ENCODE measurements at regions not wholly inside any gene's neighbourhood (a gene's known extent, or its start where the extent isn't known, plus 50 kb on each side); places are given as distances from the start of the nearest gene placed in this dataset.

DNA sequence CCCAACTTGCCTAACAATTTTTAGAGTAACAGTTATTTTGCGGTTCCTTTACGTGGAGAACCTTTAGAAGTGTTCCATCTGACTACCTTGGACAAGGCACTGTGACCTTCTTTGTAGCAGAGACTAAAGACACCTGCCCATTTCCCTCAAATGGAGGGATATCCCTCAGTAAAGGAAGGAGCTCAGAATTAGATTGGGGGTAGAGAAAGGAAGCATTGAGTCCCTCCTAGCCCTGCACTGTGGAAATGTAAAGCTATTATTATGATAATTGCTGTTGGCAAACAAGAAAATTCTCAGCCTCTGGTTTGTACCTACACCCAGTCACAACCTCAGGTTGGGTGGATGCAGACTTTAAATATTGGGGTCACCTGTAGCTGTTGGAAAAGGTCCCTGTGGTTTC, 72.6 kb upstream of the MACF1 start:
- TF ChIP-seq KDM1A (IDR thresholded peaks at IDR 0.05; ENCODE audit: borderline replicate concordance) (no peak), SREBF2 (IDR thresholded peaks at IDR 0.05; ENCODE audit: low read length) (no peak), NRF1 (conservative IDR thresholded peaks at IDR 0.05; ENCODE audit: low read depth, low read length) (no peak), TAF1 (IDR thresholded peaks at IDR 0.05; ENCODE audit: borderline replicate concordance, low read depth, low read length) (no peak), POLR2AphosphoS5 (IDR thresholded peaks at IDR 0.05; ENCODE audit: low read length) (no peak), GABPA (IDR thresholded peaks at IDR 0.05; ENCODE audit: low read depth) (no peak), TARDBP (IDR thresholded peaks at IDR 0.05; ENCODE audit: borderline replicate concordance) (no peak)
- TF ChIP-seq, protein P1, sequence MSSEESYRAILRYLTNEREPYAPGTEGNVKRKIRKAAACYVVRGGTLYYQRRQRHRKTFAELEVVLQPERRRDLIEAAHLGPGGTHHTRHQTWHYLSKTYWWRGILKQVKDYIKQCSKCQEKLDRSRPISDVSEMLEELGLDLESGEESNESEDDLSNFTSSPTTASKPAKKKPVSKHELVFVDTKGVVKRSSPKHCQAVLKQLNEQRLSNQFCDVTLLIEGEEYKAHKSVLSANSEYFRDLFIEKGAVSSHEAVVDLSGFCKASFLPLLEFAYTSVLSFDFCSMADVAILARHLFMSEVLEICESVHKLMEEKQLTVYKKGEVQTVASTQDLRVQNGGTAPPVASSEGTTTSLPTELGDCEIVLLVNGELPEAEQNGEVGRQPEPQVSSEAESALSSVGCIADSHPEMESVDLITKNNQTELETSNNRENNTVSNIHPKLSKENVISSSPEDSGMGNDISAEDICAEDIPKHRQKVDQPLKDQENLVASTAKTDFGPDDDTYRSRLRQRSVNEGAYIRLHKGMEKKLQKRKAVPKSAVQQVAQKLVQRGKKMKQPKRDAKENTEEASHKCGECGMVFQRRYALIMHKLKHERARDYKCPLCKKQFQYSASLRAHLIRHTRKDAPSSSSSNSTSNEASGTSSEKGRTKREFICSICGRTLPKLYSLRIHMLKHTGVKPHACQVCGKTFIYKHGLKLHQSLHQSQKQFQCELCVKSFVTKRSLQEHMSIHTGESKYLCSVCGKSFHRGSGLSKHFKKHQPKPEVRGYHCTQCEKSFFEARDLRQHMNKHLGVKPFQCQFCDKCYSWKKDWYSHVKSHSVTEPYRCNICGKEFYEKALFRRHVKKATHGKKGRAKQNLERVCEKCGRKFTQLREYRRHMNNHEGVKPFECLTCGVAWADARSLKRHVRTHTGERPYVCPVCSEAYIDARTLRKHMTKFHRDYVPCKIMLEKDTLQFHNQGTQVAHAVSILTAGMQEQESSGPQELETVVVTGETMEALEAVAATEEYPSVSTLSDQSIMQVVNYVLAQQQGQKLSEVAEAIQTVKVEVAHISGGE (CRISPR knock-in tag; IDR thresholded peaks at IDR 0.05), result no peak
- TF ChIP-seq, protein P2, sequence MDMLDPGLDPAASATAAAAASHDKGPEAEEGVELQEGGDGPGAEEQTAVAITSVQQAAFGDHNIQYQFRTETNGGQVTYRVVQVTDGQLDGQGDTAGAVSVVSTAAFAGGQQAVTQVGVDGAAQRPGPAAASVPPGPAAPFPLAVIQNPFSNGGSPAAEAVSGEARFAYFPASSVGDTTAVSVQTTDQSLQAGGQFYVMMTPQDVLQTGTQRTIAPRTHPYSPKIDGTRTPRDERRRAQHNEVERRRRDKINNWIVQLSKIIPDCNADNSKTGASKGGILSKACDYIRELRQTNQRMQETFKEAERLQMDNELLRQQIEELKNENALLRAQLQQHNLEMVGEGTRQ (IDR thresholded peaks at IDR 0.05; ENCODE audit: borderline replicate concordance, low read depth, low read length), result no peak
- TF ChIP-seq, protein P3, sequence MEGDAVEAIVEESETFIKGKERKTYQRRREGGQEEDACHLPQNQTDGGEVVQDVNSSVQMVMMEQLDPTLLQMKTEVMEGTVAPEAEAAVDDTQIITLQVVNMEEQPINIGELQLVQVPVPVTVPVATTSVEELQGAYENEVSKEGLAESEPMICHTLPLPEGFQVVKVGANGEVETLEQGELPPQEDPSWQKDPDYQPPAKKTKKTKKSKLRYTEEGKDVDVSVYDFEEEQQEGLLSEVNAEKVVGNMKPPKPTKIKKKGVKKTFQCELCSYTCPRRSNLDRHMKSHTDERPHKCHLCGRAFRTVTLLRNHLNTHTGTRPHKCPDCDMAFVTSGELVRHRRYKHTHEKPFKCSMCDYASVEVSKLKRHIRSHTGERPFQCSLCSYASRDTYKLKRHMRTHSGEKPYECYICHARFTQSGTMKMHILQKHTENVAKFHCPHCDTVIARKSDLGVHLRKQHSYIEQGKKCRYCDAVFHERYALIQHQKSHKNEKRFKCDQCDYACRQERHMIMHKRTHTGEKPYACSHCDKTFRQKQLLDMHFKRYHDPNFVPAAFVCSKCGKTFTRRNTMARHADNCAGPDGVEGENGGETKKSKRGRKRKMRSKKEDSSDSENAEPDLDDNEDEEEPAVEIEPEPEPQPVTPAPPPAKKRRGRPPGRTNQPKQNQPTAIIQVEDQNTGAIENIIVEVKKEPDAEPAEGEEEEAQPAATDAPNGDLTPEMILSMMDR (IDR thresholded peaks at IDR 0.05 in 2 of 3, conservative IDR thresholded peaks at IDR 0.05 in 1 of 3; ENCODE audit: control insufficient read depth in 2 of 3, extremely low read depth in 1 of 3, insufficient read depth in 1 of 3, low read depth in 3 of 3, low read length in 3 of 3), result no peak

Data from GM12878 (cell line).